CD4-positive, alpha-beta T cell treated with Interleukin-1 beta for 1 hour (primary cell): ENCODE measurements at regions not wholly inside any gene's neighbourhood (a gene's known extent, or its start where the extent isn't known, plus 50 kb on each side); places are given as distances from the start of the nearest gene placed in this dataset.

Experiments used
- DNase-seq, 2 donors: peaks; one replicate each; pipeline ENCODE4 v3.0.0-alpha.2; 2020 to 2022

- DNase-seq = no peak
Measured at GRCh38 chr7:39891894-39892293, 58.2 kb upstream of the CDK13 start.

GRCh38 chr7:39892361-39892760 lies 57.7 kb upstream of the CDK13 start:
- DNase-seq = no peak

- no peak for DNase-seq
Measured at GRCh38 chr7:39894904-39895303, 55.2 kb upstream of the CDK13 start.

- no peak for DNase-seq
Measured at GRCh38 chr7:39896840-39897239, 53.2 kb upstream of the CDK13 start.

GRCh38 chr7:39898867-39899266 lies 51.2 kb upstream of the CDK13 start:
- no peak for DNase-seq
